GM12878 (cell line): ENCODE measurements at regions not wholly inside any gene's neighbourhood (a gene's known extent, or its start where the extent isn't known, plus 50 kb on each side); places are given as distances from the start of the nearest gene placed in this dataset.
"Not testable (repeated sequence)": the region's sequence is repeated elsewhere in the genome, so short reads cannot be mapped to it uniquely, and the experiment has no call there.

Experiments
- ATAC-seq: fragments of 200-7000 bp; cut with Tn5 transposase; 3 replicates; pipeline ENCODE4 v1.9.1; 2020; ENCODE audit warnings: mild to moderate bottlenecking, moderate library complexity
- BruUV-seq: library from RNA; stranded (reverse); fragments of 400-500 nt; replicated peaks from 2 replicates; lab custom pipeline; 2021; lab: Mats Ljungman, UMichigan
- CTCF ChIA-PET: fragments of 300-600 bp; sonication (Branson Sonifier 250); formaldehyde crosslinking; extraction: SDS; loops from one replicate; lab custom pipeline; 2021; ENCODE audit warnings: inconsistent platforms; lab: Yijun Ruan, JAX
- POLR2A ChIA-PET: fragments of 350-600 bp; formaldehyde crosslinking; extraction: SDS; loops from one replicate; lab custom pipeline; 2021; ENCODE audit warnings: inconsistent platforms; lab: Charles Lee
- RAD21 ChIA-PET: fragments of 300-600 bp; sonication (Branson Sonifier 250); formaldehyde crosslinking; loops from one replicate; lab custom pipeline; 2023; ENCODE audit warnings: antibody characterized with exemption; ENCODE audit not compliant: unreplicated experiment; lab: Charles Lee
- SMC1A ChIA-PET: fragments of 300-600 bp; sonication (Branson Sonifier 250); formaldehyde crosslinking; loops from one replicate; lab custom pipeline; 2023; ENCODE audit not compliant: unreplicated experiment, uncharacterized antibody; lab: Charles Lee
- DNase-seq: peaks from one replicate; pipeline ENCODE4 v3.0.0-alpha.2; 2011; ENCODE audit warnings: low read depth, low spot score
- FAIRE-seq: peaks from 3 replicates; lab custom pipeline; 2011; peaks lifted over from hg19 to GRCh38; lab: Jason Lieb, UNC
- H2AFZ ChIP-seq: 2 replicates; pipeline ENCODE4 v1.6.0; 2011; ENCODE audit warnings: low read depth, low read length, control low read depth; ENCODE audit not compliant: control insufficient read depth
- H3K27ac ChIP-seq: 2 replicates; pipeline ENCODE4 v1.5.1; 2011; ENCODE audit warnings: control low read depth; ENCODE audit not compliant: control insufficient read depth, insufficient read depth
- H3K27me3 ChIP-seq, 2 experiments: replicated peaks in 1 of 2; 2 replicates each; pipeline versions ENCODE4 v1.6.0 to v1.6.1; 2011; ENCODE audit warnings: low read length in 1 of 2; ENCODE audit not compliant: control insufficient read depth in 2 of 2, insufficient read depth in 2 of 2
- H3K36me3 ChIP-seq, 2 experiments: 2 replicates each; pipeline ENCODE4 v1.5.1; 2011; ENCODE audit warnings: low read length in 1 of 2; ENCODE audit not compliant: control insufficient read depth in 2 of 2, insufficient read depth in 2 of 2
- H3K4me1 ChIP-seq: 2 replicates; pipeline ENCODE4 v1.6.1; 2011; ENCODE audit warnings: mild to moderate bottlenecking, low read length, moderate library complexity, mixed read lengths; ENCODE audit not compliant: control insufficient read depth, insufficient read depth
- H3K4me2 ChIP-seq: 2 replicates; pipeline ENCODE4 v1.6.0; 2011; ENCODE audit warnings: control low read depth; ENCODE audit not compliant: control insufficient read depth, insufficient read depth
- H3K4me3 ChIP-seq: fragments of 200-600 bp; sonication (generic); 2 replicates; pipeline ENCODE4 v1.5.1; 2016
- H3K79me2 ChIP-seq: 2 replicates; pipeline ENCODE4 v1.6.0; 2011; ENCODE audit warnings: low read length; ENCODE audit not compliant: control insufficient read depth, insufficient read depth
- H3K9ac ChIP-seq: 2 replicates; pipeline ENCODE4 v1.8.0; 2011; ENCODE audit warnings: low read length, control low read depth, mixed read lengths; ENCODE audit not compliant: control insufficient read depth, insufficient read depth
- H3K9me3 ChIP-seq: replicated peaks from 3 replicates; pipeline ENCODE4 v1.5.1; 2011; ENCODE audit warnings: mild to moderate bottlenecking, low read length; ENCODE audit not compliant: control insufficient read depth, insufficient read depth
- H4K20me1 ChIP-seq: 2 replicates; pipeline ENCODE4 v1.6.0; 2011; ENCODE audit not compliant: control insufficient read depth, insufficient read depth
- BHLHE40 ChIP-seq, 2 experiments: fragments of 450-650 bp in 1 of 2; IDR thresholded peaks; 2 replicates each; pipeline ENCODE4 v1.6.1; 2011 to 2017; ENCODE audit warnings: low read depth in 2 of 2, borderline replicate concordance in 1 of 2, improper control_type of control experiment in 1 of 2, low read length in 1 of 2, mild to moderate bottlenecking in 1 of 2
- CHD2 ChIP-seq: IDR thresholded peaks from 2 replicates; pipeline ENCODE4 v1.6.1; 2011; ENCODE audit warnings: low read depth, low read length, improper control_type of control experiment, borderline replicate concordance
- EP300 ChIP-seq, 2 experiments: fragments of 150-350 bp in 1 of 2; IDR thresholded peaks; 2 replicates each; pipeline ENCODE4 v1.6.1; 2011 to 2012; ENCODE audit warnings: low read depth in 2 of 2, low read length in 2 of 2, borderline replicate concordance in 1 of 2, improper control_type of control experiment in 1 of 2, inconsistent platforms in 1 of 2; ENCODE audit not compliant: control insufficient read depth in 1 of 2
- HDGF ChIP-seq: fragments of 450-650 bp; IDR thresholded peaks from 2 replicates; pipeline ENCODE4 v1.6.1; 2016; ENCODE audit warnings: antibody characterized with exemption
- MEF2B ChIP-seq: fragments of 450-650 bp; IDR thresholded peaks from 2 replicates; pipeline ENCODE4 v1.6.1; 2018; ENCODE audit warnings: mild to moderate bottlenecking, moderate library complexity; ENCODE audit not compliant: partially characterized antibody, poor library complexity, severe bottlenecking
- MTA2 ChIP-seq: fragments of 450-650 bp; IDR thresholded peaks from 2 replicates; pipeline ENCODE4 v1.6.1; 2016; ENCODE audit warnings: low read depth, mild to moderate bottlenecking, moderate library complexity
- MXI1 ChIP-seq: fragments of 150-350 bp; IDR thresholded peaks from 2 replicates; pipeline ENCODE4 v1.6.1; 2011; ENCODE audit warnings: low read depth, mild to moderate bottlenecking, inconsistent platforms, low read length, improper control_type of control experiment
- NBN ChIP-seq: fragments of 450-650 bp; IDR thresholded peaks from 2 replicates; pipeline ENCODE4 v1.6.1; 2016
- PAX8 ChIP-seq: fragments of 450-650 bp; IDR thresholded peaks from 2 replicates; pipeline ENCODE4 v1.6.1; 2017; ENCODE audit warnings: mild to moderate bottlenecking, moderate library complexity
- RAD21 ChIP-seq: IDR thresholded peaks from 2 replicates; pipeline ENCODE4 v1.6.1; 2011; ENCODE audit warnings: mild to moderate bottlenecking, low read depth, low read length, moderate library complexity; ENCODE audit not compliant: insufficient read depth
- SMARCA5 ChIP-seq: fragments of 450-650 bp; IDR thresholded peaks from 2 replicates; pipeline ENCODE4 v1.6.1; 2017; ENCODE audit warnings: mild to moderate bottlenecking
- WGBS: methylation state at CpG from one replicate; pipeline ENCODE4 v1.1.6; 2016; ENCODE audit warnings: low lambda C conversion rate; ENCODE audit not compliant: insufficient replicate concordance, insufficient coverage; ENCODE audit errors: missing lambda C conversion rate; 5-methylcytosine and 5-hydroxymethylcytosine counted together
- in situ Hi-C: fragments of 300-500 bp; cut with MboI; formaldehyde crosslinking; loops from 9 replicates; pipeline ENCODE4 v1.14.3; 2018; ENCODE audit warnings: mixed read lengths
- intact Hi-C: fragments of 100-400 bp; cut with micrococcal nuclease; formaldehyde crosslinking; loops from one replicate; pipeline ENCODE4 v1.14.2; 2022; ENCODE audit not compliant: unreplicated experiment
- TF ChIP-seq, protein P1 (sequence below): fragments of 450-650 bp; IDR thresholded peaks from 2 replicates; pipeline ENCODE4 v1.6.1; 2016; ENCODE audit warnings: mild to moderate bottlenecking

DNA sequence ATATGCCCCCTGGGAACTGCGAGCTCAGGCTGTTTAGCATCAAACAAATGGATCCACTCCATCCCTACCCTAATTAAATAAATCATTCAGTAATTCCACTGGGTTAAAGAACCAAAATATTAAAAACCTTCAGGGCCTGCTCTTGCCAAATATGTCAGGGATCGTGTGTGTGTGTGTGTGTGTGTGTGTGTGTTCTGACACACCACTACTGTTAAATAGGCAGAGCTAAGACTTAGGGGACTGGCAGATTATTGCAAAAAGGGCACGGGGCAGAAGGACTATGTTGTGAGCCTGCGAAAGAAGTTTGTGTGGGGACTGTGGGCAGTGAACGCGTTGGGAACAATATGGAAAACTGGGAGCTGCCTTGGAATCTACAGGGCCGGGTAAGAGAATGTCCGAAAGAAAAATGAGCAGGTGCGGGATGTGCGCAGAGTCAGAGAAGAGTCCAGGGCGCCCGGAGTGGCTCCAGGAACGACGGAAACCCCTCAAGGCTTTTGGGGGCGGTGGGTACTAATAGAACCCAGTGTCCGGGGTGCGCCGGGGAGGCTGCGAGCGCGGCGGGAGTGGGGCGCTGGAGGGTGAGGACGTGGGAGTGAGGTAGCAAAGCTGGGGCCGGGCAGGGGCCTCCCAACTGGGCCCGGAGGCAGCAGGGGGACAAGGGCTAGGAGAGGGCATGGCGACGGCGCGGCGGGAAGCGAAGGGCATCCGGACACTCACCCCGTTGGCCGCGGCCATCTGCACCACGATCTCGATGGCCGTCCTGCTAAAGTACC lies 54.8 kb downstream of the FOXD4L6 start:
- CTCF ChIA-PET, H3K4me3 ChIP-seq, H3K4me1 ChIP-seq, H2AFZ ChIP-seq, H3K36me3 ChIP-seq, BruUV-seq, SMC1A ChIA-PET, in situ Hi-C loops, H3K79me2 ChIP-seq, H3K9ac ChIP-seq, H3K9me3 ChIP-seq, H3K27me3 ChIP-seq, H3K27ac ChIP-seq, POLR2A ChIA-PET, H4K20me1 ChIP-seq, RAD21 ChIA-PET, intact Hi-C loops, FAIRE-seq, DNase-seq: not testable (repeated sequence)
- peak; percentile 1 for ATAC-seq
- H3K4me2 ChIP-seq, result peak overlapping the region; percentile 60; the same call in 1 of the 2 replicates
- TF ChIP-seq, protein P1, sequence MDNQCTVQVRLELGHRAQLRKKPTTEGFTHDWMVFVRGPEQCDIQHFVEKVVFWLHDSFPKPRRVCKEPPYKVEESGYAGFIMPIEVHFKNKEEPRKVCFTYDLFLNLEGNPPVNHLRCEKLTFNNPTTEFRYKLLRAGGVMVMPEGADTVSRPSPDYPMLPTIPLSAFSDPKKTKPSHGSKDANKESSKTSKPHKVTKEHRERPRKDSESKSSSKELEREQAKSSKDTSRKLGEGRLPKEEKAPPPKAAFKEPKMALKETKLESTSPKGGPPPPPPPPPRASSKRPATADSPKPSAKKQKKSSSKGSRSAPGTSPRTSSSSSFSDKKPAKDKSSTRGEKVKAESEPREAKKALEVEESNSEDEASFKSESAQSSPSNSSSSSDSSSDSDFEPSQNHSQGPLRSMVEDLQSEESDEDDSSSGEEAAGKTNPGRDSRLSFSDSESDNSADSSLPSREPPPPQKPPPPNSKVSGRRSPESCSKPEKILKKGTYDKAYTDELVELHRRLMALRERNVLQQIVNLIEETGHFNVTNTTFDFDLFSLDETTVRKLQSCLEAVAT, result 0 out of 2 replicates have a peak, but pooled peaks have one; percentile 46
- WGBS, result 47% methylated on average over 39 of the region's 39 CpGs

DNA sequence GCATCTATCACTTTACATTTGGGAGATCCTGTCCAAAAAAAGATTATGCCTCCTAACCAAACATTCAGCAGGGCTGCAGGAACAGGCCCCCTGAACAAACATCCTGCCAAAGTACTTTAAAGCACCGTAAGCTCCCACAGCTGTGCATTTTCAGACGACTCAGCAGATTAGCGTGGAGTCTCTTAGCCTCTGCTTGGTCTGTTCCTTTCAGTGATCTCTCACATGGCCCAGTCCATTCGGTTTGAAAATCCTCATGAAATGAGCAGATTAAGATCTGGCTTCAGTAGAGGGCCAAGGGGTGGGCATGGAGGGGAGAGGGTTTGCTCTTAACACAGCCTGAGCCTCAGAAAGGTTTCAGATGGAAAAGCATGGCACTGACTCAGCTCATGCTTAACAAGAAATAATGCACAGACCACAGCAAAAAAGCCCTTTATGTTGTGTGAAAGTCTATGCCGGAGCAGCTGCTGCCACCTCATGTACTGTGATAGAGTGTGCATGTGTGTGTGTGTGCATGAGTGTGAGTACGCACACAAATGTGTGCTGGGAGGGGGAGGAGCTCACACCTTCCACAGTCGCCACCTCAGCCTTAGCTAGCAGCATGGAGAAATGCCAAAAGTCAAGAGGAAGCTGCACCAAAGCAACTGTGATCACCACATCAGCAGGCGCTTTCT lies 64.2 kb downstream of the FOXD4L6 start:
- H3K4me1 ChIP-seq, H4K20me1 ChIP-seq, H3K9me3 ChIP-seq, POLR2A ChIA-PET, H3K36me3 ChIP-seq, H3K27me3 ChIP-seq, FAIRE-seq, in situ Hi-C loops, H3K9ac ChIP-seq, H3K79me2 ChIP-seq, H3K4me2 ChIP-seq, BruUV-seq, H3K4me3 ChIP-seq, H3K27ac ChIP-seq: not testable (repeated sequence)
- ATAC-seq (peak; percentile 85), DNase-seq (peak; percentile 7)
- WGBS, result 10% methylated on average over 8 of the region's 8 CpGs
- TF ChIP-seq MEF2B (peak; percentile 10), PAX8 (peak; percentile 88; the same call in 1 of the 2 replicates), MTA2 (peak; percentile 51), SMARCA5 (0 out of 2 replicates have a peak, but pooled peaks have one; percentile 34), HDGF (0 out of 2 replicates have a peak, but pooled peaks have one; percentile 44), BHLHE40 (IDR thresholded peaks at IDR 0.05; ENCODE audit: borderline replicate concordance in 1 of 2, low read depth in 2 of 2, low read length in 1 of 2) (peak in 1 of 2 experiments; percentile 64; a peak in 1 of 4 replicates), EP300 (IDR thresholded peaks at IDR 0.05; ENCODE audit: borderline replicate concordance in 1 of 2, control insufficient read depth in 1 of 2, low read depth in 2 of 2, low read length in 2 of 2) (0 out of 4 replicates have a peak, but pooled peaks of 1 of the 2 experiments have one; percentile 16), NBN (peak; percentile 74), CHD2 (0 out of 2 replicates have a peak, but pooled peaks have one; percentile 48), MXI1 (peak; percentile 37; the same call in 1 of the 2 replicates), RAD21 (0 out of 2 replicates have a peak, but pooled peaks have one; percentile 3)
- peak overlapping the region; percentile 51 for H2AFZ ChIP-seq
- ChIA-PET RAD21 (interaction anchor here (0.7 kb wide), 1 partner anchor 73 kb away, joined by 3 read pairs; no protein-coding TSS in a partner anchor), SMC1A (interaction anchor here (0.6 to 0.7 kb wide), 2 partner anchors 64 to 72 kb away, joined by 3 to 5 read pairs; no protein-coding TSS in a partner anchor), CTCF (interaction anchor here (1.2 kb wide), 1 partner anchor 72 kb away, joined by 3 read pairs; no protein-coding TSS in a partner anchor)
- intact Hi-C loops, result loop anchor here (10.0 kb wide), 1 partner anchor 69 kb away; no protein-coding TSS in a partner anchor
